K562 (cell line): ENCODE measurements at regions not wholly inside any gene's neighbourhood (a gene's known extent, or its start where the extent isn't known, plus 50 kb on each side); places are given as distances from the start of the nearest gene placed in this dataset.

Source experiments
- FOSL1 ChIP-seq: fragments of 200-800 bp; sonication (Bioruptor generic); conservative IDR thresholded peaks from 2 replicates; pipeline ENCODE4 v1.6.1; 2016; ENCODE audit warnings: missing genetic modification characterization, missing compliant biosample characterization
- USF1 ChIP-seq: sonication (generic); formaldehyde crosslinking; IDR thresholded peaks from 2 replicates; pipeline ENCODE4 v1.9.0; 2022; ENCODE audit warnings: mild to moderate bottlenecking, missing genetic modification reagents

GRCh38 chr5:157911568-157911967 lies 52.6 kb upstream of the CLINT1 start:
- TF ChIP-seq FOSL1 (tag) (no peak), USF1 (CRISPR knock-in tag) (no peak)
